ENCODE measurements at regions not wholly inside any gene's neighbourhood (a gene's known extent, or its start where the extent isn't known, plus 50 kb on each side); places are given as distances from the start of the nearest gene placed in this dataset.

DNA sequence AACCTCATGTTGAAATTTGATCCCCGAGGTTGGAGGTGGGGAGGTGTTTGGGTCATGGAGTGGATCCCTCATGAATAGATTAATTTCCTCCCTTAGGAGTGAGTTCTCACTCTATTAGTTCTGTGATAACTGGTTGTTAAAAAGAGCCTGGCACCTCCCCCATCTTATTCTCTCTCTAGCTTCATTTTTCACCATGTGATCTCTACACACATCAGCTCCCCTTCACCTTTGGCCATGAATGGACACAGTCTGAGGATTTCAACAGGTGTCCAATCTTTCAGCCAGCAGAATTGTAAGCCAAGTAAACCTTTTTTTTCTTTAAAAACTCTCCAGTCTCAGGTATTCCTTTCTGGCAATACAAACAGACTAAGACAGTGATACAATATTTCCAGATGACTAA, 602.0 kb upstream of the FAM98A start:
- TF ChIP-seq MAFK (IDR thresholded peaks at IDR 0.05; ENCODE audit: low read depth, low read length): no peak
- TF ChIP-seq POLR2A (IDR thresholded peaks at IDR 0.05; ENCODE audit: control extremely low read depth in 1 of 2, low read depth in 2 of 2, low read length in 2 of 2): no peak
- TF ChIP-seq, protein P1, sequence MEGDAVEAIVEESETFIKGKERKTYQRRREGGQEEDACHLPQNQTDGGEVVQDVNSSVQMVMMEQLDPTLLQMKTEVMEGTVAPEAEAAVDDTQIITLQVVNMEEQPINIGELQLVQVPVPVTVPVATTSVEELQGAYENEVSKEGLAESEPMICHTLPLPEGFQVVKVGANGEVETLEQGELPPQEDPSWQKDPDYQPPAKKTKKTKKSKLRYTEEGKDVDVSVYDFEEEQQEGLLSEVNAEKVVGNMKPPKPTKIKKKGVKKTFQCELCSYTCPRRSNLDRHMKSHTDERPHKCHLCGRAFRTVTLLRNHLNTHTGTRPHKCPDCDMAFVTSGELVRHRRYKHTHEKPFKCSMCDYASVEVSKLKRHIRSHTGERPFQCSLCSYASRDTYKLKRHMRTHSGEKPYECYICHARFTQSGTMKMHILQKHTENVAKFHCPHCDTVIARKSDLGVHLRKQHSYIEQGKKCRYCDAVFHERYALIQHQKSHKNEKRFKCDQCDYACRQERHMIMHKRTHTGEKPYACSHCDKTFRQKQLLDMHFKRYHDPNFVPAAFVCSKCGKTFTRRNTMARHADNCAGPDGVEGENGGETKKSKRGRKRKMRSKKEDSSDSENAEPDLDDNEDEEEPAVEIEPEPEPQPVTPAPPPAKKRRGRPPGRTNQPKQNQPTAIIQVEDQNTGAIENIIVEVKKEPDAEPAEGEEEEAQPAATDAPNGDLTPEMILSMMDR (IDR thresholded peaks at IDR 0.05; ENCODE audit: control extremely low read depth in 1 of 3, insufficient read depth in 1 of 3, low read depth in 1 of 3, low read length in 3 of 3): no peak
- TF ChIP-seq, protein P2, sequence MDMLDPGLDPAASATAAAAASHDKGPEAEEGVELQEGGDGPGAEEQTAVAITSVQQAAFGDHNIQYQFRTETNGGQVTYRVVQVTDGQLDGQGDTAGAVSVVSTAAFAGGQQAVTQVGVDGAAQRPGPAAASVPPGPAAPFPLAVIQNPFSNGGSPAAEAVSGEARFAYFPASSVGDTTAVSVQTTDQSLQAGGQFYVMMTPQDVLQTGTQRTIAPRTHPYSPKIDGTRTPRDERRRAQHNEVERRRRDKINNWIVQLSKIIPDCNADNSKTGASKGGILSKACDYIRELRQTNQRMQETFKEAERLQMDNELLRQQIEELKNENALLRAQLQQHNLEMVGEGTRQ (IDR thresholded peaks at IDR 0.05; ENCODE audit: low read length): no peak

Data from H1 (cell line).